K562 (cell line): ENCODE measurements at regions not wholly inside any gene's neighbourhood (a gene's known extent, or its start where the extent isn't known, plus 50 kb on each side); places are given as distances from the start of the nearest gene placed in this dataset.

Experiments
- ARID3B ChIP-seq: fragments of 250-450 bp; sonication (Bioruptor Pico); IDR thresholded peaks from 2 replicates; pipeline ENCODE4 v1.4.0; 2020; ENCODE audit warnings: borderline replicate concordance
- BRD4 ChIP-seq: fragments of 200-600 bp; sonication (generic); IDR thresholded peaks from 2 replicates; pipeline ENCODE4 v1.6.1; 2017; ENCODE audit warnings: inconsistent platforms
- HES1 ChIP-seq: fragments of 450-650 bp; IDR thresholded peaks from 2 replicates; pipeline ENCODE4 v1.6.1; 2016; ENCODE audit warnings: low read depth, mild to moderate bottlenecking, moderate library complexity
- HINFP ChIP-seq: fragments of 450-650 bp; conservative IDR thresholded peaks from 2 replicates; pipeline ENCODE4 v1.6.1; 2016; ENCODE audit warnings: missing genetic modification characterization, low read depth, mild to moderate bottlenecking, control low read depth, missing compliant biosample characterization
- HNRNPK ChIP-seq: fragments of 200-400 bp; formaldehyde crosslinking; IDR thresholded peaks from one replicate; pipeline ENCODE4 v1.6.1; 2018; ENCODE audit warnings: mild to moderate bottlenecking, low read depth, low read length; ENCODE audit not compliant: poor library complexity, severe bottlenecking
- MYBL2 ChIP-seq, 2 experiments: fragments of 450-650 bp in 1 of 2; sonication (generic) in 1 of 2; formaldehyde crosslinking in 1 of 2; IDR thresholded peaks; 2 replicates each; pipeline versions ENCODE4 v1.6.1 to v1.8.1; 2017 to 2022; ENCODE audit warnings: borderline replicate concordance in 1 of 2, inconsistent platforms in 1 of 2, low read depth in 1 of 2, mild to moderate bottlenecking in 1 of 2, missing genetic modification reagents in 1 of 2, moderate library complexity in 1 of 2
- SMARCB1 ChIP-seq: IDR thresholded peaks from 2 replicates; pipeline ENCODE4 v1.6.1; 2011; ENCODE audit warnings: improper control_type of control experiment, low read depth; ENCODE audit not compliant: insufficient read length
- ZNF639 ChIP-seq, 2 experiments: fragments of 200-800 bp in 1 of 2; sonication (Bioruptor generic) in 1 of 2; sonication (generic) in 1 of 2; formaldehyde crosslinking in 1 of 2; IDR thresholded peaks in 1 of 2; conservative IDR thresholded peaks in 1 of 2; 2 replicates each; pipeline versions ENCODE4 v1.5.0 to v1.6.1; 2016 to 2020; ENCODE audit warnings: missing compliant biosample characterization in 1 of 2, missing genetic modification characterization in 1 of 2, missing genetic modification reagents in 1 of 2
- ZNF655 ChIP-seq: fragments of 250-450 bp; sonication (Bioruptor Pico); IDR thresholded peaks from 2 replicates; pipeline ENCODE4 v1.5.0; 2021
- ZNF778 ChIP-seq: fragments of 450-650 bp; formaldehyde crosslinking; IDR thresholded peaks from 2 replicates; pipeline ENCODE4 v1.4.0; 2020; ENCODE audit warnings: mild to moderate bottlenecking, moderate library complexity

GRCh38 chr1:105724286-105724685, 1332.2 kb upstream of the PRMT6 start (continued):
- TF ChIP-seq HNRNPK (no peak), ARID3B (CRISPR knock-in tag) (no peak), HES1 (no peak), SMARCB1 (no peak), HINFP (tag) (no peak), BRD4 (no peak), ZNF639 (CRISPR knock-in tag; conservative IDR thresholded peaks at IDR 0.05 in 1 of 2, IDR thresholded peaks at IDR 0.05 in 1 of 2) (no peak), MYBL2 (IDR thresholded peaks at IDR 0.05; ENCODE audit: low read depth) (no peak), MYBL2 (CRISPR knock-in tag; IDR thresholded peaks at IDR 0.05; ENCODE audit: borderline replicate concordance) (no peak), ZNF655 (CRISPR knock-in tag) (no peak), ZNF778 (CRISPR knock-in tag) (no peak)
